B cell (primary cell): ENCODE measurements at regions not wholly inside any gene's neighbourhood (a gene's known extent, or its start where the extent isn't known, plus 50 kb on each side); places are given as distances from the start of the nearest gene placed in this dataset.

ENCODE experiments used
- ATAC-seq: fragments of 200-7000 bp; cut with Tn5 transposase; one replicate; pipeline ENCODE4 v1.10.0; 2021; ENCODE audit warnings: low read depth, mild to moderate bottlenecking, moderate number of reproducible peaks, moderate library complexity
- CTCF ChIA-PET: fragments of 350-600 bp; sonication (Branson Sonifier 250); formaldehyde crosslinking; loops from one replicate; lab custom pipeline; 2021; ENCODE audit warnings: antibody characterized with exemption, inconsistent platforms; lab: Charles Lee
- POLR2A ChIA-PET: fragments of 350-600 bp; sonication (Branson Sonifier 250); formaldehyde crosslinking; loops from one replicate; lab custom pipeline; 2021; ENCODE audit warnings: antibody characterized with exemption; lab: Charles Lee
- DNase-seq: peaks from one replicate; pipeline ENCODE4 v3.0.0; 2013
- H2AFZ ChIP-seq: 2 replicates; pipeline ENCODE4 v1.6.1; 2012; ENCODE audit warnings: mild to moderate bottlenecking, low read depth, low read length; ENCODE audit not compliant: insufficient read depth, poor library complexity, severe bottlenecking
- H3K27ac ChIP-seq, 2 donors: 1 replicate in 1 of 2; 2 replicates in 1 of 2; pipeline ENCODE4 v1.5.1; 2012 to 2013; ENCODE audit warnings: low read length in 2 of 2, mild to moderate bottlenecking in 2 of 2, moderate library complexity in 1 of 2
- H3K27me3 ChIP-seq, 4 experiments: fragments of 200-600 bp in 1 of 4; sonication (generic) in 1 of 4; replicated peaks in 1 of 4; 1 replicate in 2 of 4; 2 replicates in 2 of 4; pipeline versions ENCODE4 v1.6.1 to v1.7.0; 2013 to 2016; ENCODE audit warnings: low read length in 3 of 4, mild to moderate bottlenecking in 2 of 4, mixed read lengths in 1 of 4, moderate library complexity in 1 of 4; ENCODE audit not compliant: insufficient read depth in 4 of 4, control insufficient read depth in 3 of 4; ENCODE audit errors: control extremely low read depth in 1 of 4
- H3K36me3 ChIP-seq, 2 experiments: replicated peaks in 1 of 2; 1 replicate in 1 of 2; 2 replicates in 1 of 2; pipeline versions ENCODE4 v1.6.1 to v1.7.1; 2013; ENCODE audit warnings: low read length in 1 of 2; ENCODE audit not compliant: insufficient read depth in 2 of 2, control insufficient read depth in 1 of 2; ENCODE audit errors: control extremely low read depth in 1 of 2, extremely low read depth in 1 of 2
- H3K4me1 ChIP-seq, 2 donors: fragments of 200-600 bp in 1 of 2; sonication (generic) in 1 of 2; 1 replicate in 1 of 2; 2 replicates in 1 of 2; pipeline versions ENCODE4 v1.5.1 to v1.6.1; 2013 to 2017; ENCODE audit warnings: low read length in 2 of 2; ENCODE audit not compliant: control insufficient read depth in 2 of 2, insufficient read depth in 2 of 2
- H3K4me2 ChIP-seq: replicated peaks from 2 replicates; pipeline ENCODE3; 2012; ENCODE audit warnings: mild to moderate bottlenecking, low read depth, low read length; ENCODE audit not compliant: poor library complexity, severe bottlenecking
- H3K4me3 ChIP-seq, 5 experiments: fragments of 200-600 bp in 1 of 5; sonication (generic) in 1 of 5; 1 replicate in 3 of 5; 2 replicates in 2 of 5; pipeline versions ENCODE4 v1.5.1 to v1.7.0; 2011 to 2016; ENCODE audit warnings: low read length in 4 of 5, mild to moderate bottlenecking in 4 of 5, low read depth in 2 of 5, control low read depth in 1 of 5, moderate library complexity in 1 of 5; ENCODE audit not compliant: insufficient read depth in 1 of 5; ENCODE audit errors: control extremely low read depth in 1 of 5, extremely low read depth in 1 of 5
- H3K79me2 ChIP-seq: fragments of 200-600 bp; sonication (generic); one replicate; pipeline ENCODE4 v1.6.0; 2016; ENCODE audit warnings: low read length; ENCODE audit not compliant: control insufficient read depth, insufficient read depth
- H3K9ac ChIP-seq: fragments of 200-600 bp; sonication (generic); 2 replicates; pipeline ENCODE4 v1.6.1; 2017; ENCODE audit warnings: mild to moderate bottlenecking, low read length, moderate library complexity
- H3K9me3 ChIP-seq, 3 donors: one replicate each; pipeline versions ENCODE4 v1.6.1 to v1.7.1; 2013; ENCODE audit warnings: low read length in 2 of 3; ENCODE audit not compliant: control insufficient read depth in 2 of 3, insufficient read depth in 1 of 3; ENCODE audit errors: control extremely low read depth in 1 of 3
- H4K20me1 ChIP-seq: 2 replicates; pipeline ENCODE4 v1.6.0; 2012; ENCODE audit warnings: mild to moderate bottlenecking, low read length; ENCODE audit not compliant: insufficient read depth, control insufficient read depth, poor library complexity, severe bottlenecking
- H3K27ac Mint-ChIP-seq: one replicate; pipeline ENCODE4 v1.8.0; 2021; ENCODE audit warnings: mixed read lengths
- H3K27me3 Mint-ChIP-seq: one replicate; pipeline ENCODE4 v1.8.0; 2021; ENCODE audit warnings: mixed read lengths
- H3K4me1 Mint-ChIP-seq: one replicate; pipeline ENCODE4 v1.8.0; 2021; ENCODE audit warnings: mixed read lengths
- H3K4me3 Mint-ChIP-seq: one replicate; pipeline ENCODE4 v1.8.0; 2021; ENCODE audit warnings: mixed read lengths
- H3K9me3 Mint-ChIP-seq: one replicate; pipeline ENCODE4 v1.8.0; 2022; ENCODE audit warnings: mixed read lengths; ENCODE audit not compliant: insufficient read depth
- CTCF ChIP-seq: fragments of 200-600 bp; IDR thresholded peaks from one replicate; pipeline ENCODE4 v1.8.0; 2022; ENCODE audit warnings: antibody characterized with exemption, mild to moderate bottlenecking
- EZH2 ChIP-seq: IDR thresholded peaks from 2 replicates; pipeline ENCODE4 v1.6.1; 2012; ENCODE audit warnings: borderline replicate concordance, low read depth, mild to moderate bottlenecking, moderate library complexity, low read length; ENCODE audit not compliant: insufficient read depth, poor library complexity, severe bottlenecking
- WGBS: methylation state at CpG from one replicate; pipeline ENCODE4 v1.1.5; 2013; ENCODE audit warnings: missing lambda C conversion rate; ENCODE audit not compliant: insufficient coverage; 5-methylcytosine and 5-hydroxymethylcytosine counted together
- intact Hi-C: fragments of 100-400 bp; cut with micrococcal nuclease; formaldehyde crosslinking; loops from one replicate; pipeline ENCODE4 v1.10.0; 2022

- no peak for DNase-seq
- WGBS, result 93% methylated on average over 8 of the region's 8 CpGs
- Histone ChIP-seq H3K27me3 (no peaks in the 10 kb centered on the region), H3K27ac (no peak overlapping the region), H3K79me2 (no peaks in the 10 kb centered on the region), H3K9ac (no peak overlapping the region), H3K36me3 (no peaks in the 10 kb centered on the region), H2AFZ (no peak overlapping the region), H4K20me1 (no peaks in the 10 kb centered on the region), H3K4me1 (no peaks in the 10 kb centered on the region), H3K4me2 (no peak overlapping the region), H3K9me3 (peaks cover 0 to 27% (median 0%) of the 10 kb centered on the region in 3 donors), H3K4me3 (no peak overlapping the region)
- intact Hi-C loops, result no loop called here
- no peak for TF ChIP-seq EZH2
- Mint-ChIP-seq H3K27ac (no peak overlapping the region), H3K4me1 (no peaks in the 10 kb centered on the region), H3K4me3 (no peak overlapping the region), H3K27me3 (no peaks in the 10 kb centered on the region), H3K9me3 (no peaks in the 10 kb centered on the region)
- CTCF ChIA-PET, result no interaction called here
- POLR2A ChIA-PET, result no interaction called here
- ATAC-seq, result no peak
Observed at GRCh38 chr10:131703541-131703940, 197.3 kb upstream of the PPP2R2D start.

DNA sequence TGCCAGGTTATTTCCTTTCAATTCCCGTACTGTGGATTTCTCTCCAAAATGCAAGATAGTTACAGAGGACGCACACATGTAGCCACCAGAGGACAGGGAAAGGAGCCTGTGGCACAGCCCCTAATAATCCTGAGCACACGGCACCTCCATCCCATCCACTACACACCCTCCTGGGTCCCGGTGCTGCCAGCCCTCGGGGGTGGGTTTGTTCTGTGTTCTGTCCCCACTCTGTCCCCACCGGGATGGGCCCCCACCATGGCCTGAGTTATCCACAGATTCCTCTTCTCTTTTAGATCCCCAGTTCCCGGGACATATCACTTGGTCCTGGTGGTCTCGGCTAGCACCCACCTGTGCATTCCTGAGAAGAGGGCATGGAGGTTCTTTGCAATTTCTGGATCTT is 196.9 kb upstream of the PPP2R2D start:
- Histone ChIP-seq H3K36me3 (no peaks in the 10 kb centered on the region), H3K4me1 (no peaks in the 10 kb centered on the region), H3K79me2 (no peaks in the 10 kb centered on the region), H3K27me3 (no peaks in the 10 kb centered on the region), H3K27ac (no peak overlapping the region), H3K4me2 (no peak overlapping the region), H4K20me1 (no peaks in the 10 kb centered on the region), H3K9ac (no peak overlapping the region), H3K4me3 (no peak overlapping the region), H2AFZ (no peak overlapping the region), H3K9me3 (peaks cover 0 to 27% (median 0%) of the 10 kb centered on the region in 3 donors)
- DNase-seq, result no peak
- ChIA-PET POLR2A (no interaction called here), CTCF (no interaction called here)
- H3K4me3 Mint-ChIP-seq, result no peak overlapping the region
- no peaks in the 10 kb centered on the region for H3K4me1 Mint-ChIP-seq
- ATAC-seq, result no peak
- intact Hi-C loops, result no loop called here
- 96% methylated on average over 5 of the region's 8 CpGs for WGBS
- no peaks in the 10 kb centered on the region for H3K27me3 Mint-ChIP-seq
- no peaks in the 10 kb centered on the region for H3K9me3 Mint-ChIP-seq
- no peak for TF ChIP-seq EZH2
- no peak for TF ChIP-seq CTCF
- H3K27ac Mint-ChIP-seq, result no peak overlapping the region
